K562 (cell line): ENCODE measurements at regions not wholly inside any gene's neighbourhood (a gene's known extent, or its start where the extent isn't known, plus 50 kb on each side); places are given as distances from the start of the nearest gene placed in this dataset.

Source experiments
- ATAC-seq: fragments of 200-7000 bp; cut with Tn5 transposase; 3 replicates; pipeline ENCODE4 v1.9.1; 2020; ENCODE audit warnings: moderate library complexity
- BruUV-seq: library from RNA; stranded (reverse); fragments of 400-500 nt; replicated peaks from 2 replicates; lab custom pipeline; 2021; lab: Mats Ljungman, UMichigan
- CTCF ChIA-PET: fragments of 300-600 bp; formaldehyde crosslinking; extraction: SDS; loops from one replicate; lab custom pipeline; 2021; ENCODE audit warnings: low intra/inter-chr PET ratio; lab: Yijun Ruan, JAX
- POLR2A ChIA-PET: fragments of 300-600, 350-650 bp; sonication (Branson Sonifier 250); formaldehyde crosslinking; extraction: SDS; loops from one replicate; lab custom pipeline; 2021; ENCODE audit warnings: antibody characterized with exemption, inconsistent platforms; lab: Yijun Ruan, JAX
- DNase-seq, 4 experiments: peaks; one replicate each; pipeline versions ENCODE4 v3.0.0 to v3.0.0-alpha.2; 2011 to 2018; ENCODE audit warnings: low spot score in 3 of 4, mixed read lengths in 3 of 4; ENCODE audit errors: extremely low read depth in 1 of 4
- FAIRE-seq: peaks from 2 replicates; lab custom pipeline; 2011; peaks lifted over from hg19 to GRCh38; lab: Jason Lieb, UNC
- H2AFZ ChIP-seq: 2 replicates; pipeline ENCODE4 v1.6.0; 2011; ENCODE audit warnings: low read depth, low read length, control low read depth, inconsistent platforms
- H3K27ac ChIP-seq: fragments of 200-600 bp; 3 replicates; pipeline ENCODE4 v1.8.0; 2011; ENCODE audit warnings: low read depth, mild to moderate bottlenecking, control low read depth, inconsistent platforms, low read length, moderate library complexity, mixed read lengths; ENCODE audit errors: extremely low read depth
- H3K27me3 ChIP-seq, 2 experiments: fragments of 300-600 bp in 1 of 2; 2 replicates in 1 of 2; 3 replicates in 1 of 2; pipeline versions ENCODE4 v1.6.0 to v1.8.0; 2011; ENCODE audit warnings: inconsistent platforms in 2 of 2, low read length in 2 of 2, mild to moderate bottlenecking in 1 of 2, mixed read lengths in 1 of 2, moderate library complexity in 1 of 2; ENCODE audit not compliant: control insufficient read depth in 2 of 2, insufficient read depth in 2 of 2
- H3K36me3 ChIP-seq: fragments of 300-600 bp; 3 replicates; pipeline ENCODE4 v1.8.0; 2011; ENCODE audit warnings: mild to moderate bottlenecking, low read length, inconsistent platforms; ENCODE audit not compliant: control insufficient read depth, insufficient read depth
- H3K4me1 ChIP-seq, 2 experiments: fragments of 200-600 bp in 1 of 2; replicated peaks in 1 of 2; 2 replicates in 1 of 2; 3 replicates in 1 of 2; pipeline versions ENCODE4 v1.5.1 to v1.8.0; 2011; ENCODE audit warnings: inconsistent platforms in 2 of 2, low read length in 2 of 2, mild to moderate bottlenecking in 1 of 2, mixed read lengths in 1 of 2, moderate library complexity in 1 of 2; ENCODE audit not compliant: control insufficient read depth in 2 of 2, insufficient read depth in 2 of 2
- H3K4me2 ChIP-seq: 2 replicates; pipeline ENCODE4 v1.6.1; 2011; ENCODE audit warnings: low read length, control low read depth, inconsistent platforms, mixed read lengths; ENCODE audit not compliant: insufficient read depth
- H3K4me3 ChIP-seq: fragments of 200-600 bp; sonication (generic), shearing (Covaris generic); 2 replicates; pipeline ENCODE4 v1.5.1; 2016; ENCODE audit warnings: control low read depth, inconsistent platforms
- H3K79me2 ChIP-seq: fragments of 200-600 bp; 3 replicates; pipeline ENCODE4 v1.8.0; 2011; ENCODE audit warnings: low read length, inconsistent platforms; ENCODE audit not compliant: control insufficient read depth, insufficient read depth
- H3K9ac ChIP-seq, 2 experiments: 2 replicates each; pipeline versions ENCODE4 v1.6.0 to v1.6.1; 2011; ENCODE audit warnings: low read depth in 2 of 2, low read length in 2 of 2, control low read depth in 1 of 2, inconsistent platforms in 1 of 2, mild to moderate bottlenecking in 1 of 2, mixed read lengths in 1 of 2; ENCODE audit not compliant: insufficient read depth in 1 of 2
- H3K9me1 ChIP-seq: one replicate; pipeline ENCODE4 v1.6.0; 2011; ENCODE audit warnings: inconsistent platforms, mild to moderate bottlenecking, low read length, moderate library complexity; ENCODE audit not compliant: control insufficient read depth, insufficient read depth
- H3K9me3 ChIP-seq: replicated peaks from 2 replicates; pipeline ENCODE4 v1.5.1; 2011; ENCODE audit warnings: low read depth, low read length, inconsistent platforms; ENCODE audit not compliant: control insufficient read depth, insufficient read depth
- H4K20me1 ChIP-seq: replicated peaks from 2 replicates; pipeline ENCODE4 v1.6.1; 2011; ENCODE audit warnings: low read length, inconsistent platforms, mixed read lengths; ENCODE audit not compliant: control insufficient read depth, insufficient read depth
- ARID3B ChIP-seq: fragments of 250-450 bp; sonication (Bioruptor Pico); IDR thresholded peaks from 2 replicates; pipeline ENCODE4 v1.4.0; 2020; ENCODE audit warnings: borderline replicate concordance
- BMI1 ChIP-seq: fragments of 150-350 bp; IDR thresholded peaks from 2 replicates; pipeline ENCODE4 v1.6.1; 2014; ENCODE audit warnings: low read length
- CBFB ChIP-seq: sonication (generic); formaldehyde crosslinking; IDR thresholded peaks from 2 replicates; pipeline ENCODE4 v1.4.0; 2020; ENCODE audit warnings: mild to moderate bottlenecking, missing genetic modification reagents
- CREB1 ChIP-seq, 2 experiments: sonication (generic) in 1 of 2; formaldehyde crosslinking in 1 of 2; IDR thresholded peaks; 2 replicates each; pipeline versions ENCODE4 v1.6.1 to v1.8.0; 2012 to 2022; ENCODE audit warnings: inconsistent platforms in 1 of 2, mild to moderate bottlenecking in 1 of 2, missing genetic modification reagents in 1 of 2, moderate library complexity in 1 of 2
- ESRRB ChIP-seq: fragments of 250-450 bp; sonication (Bioruptor Pico); IDR thresholded peaks from 2 replicates; pipeline ENCODE4 v1.5.0; 2020; ENCODE audit warnings: mild to moderate bottlenecking, moderate library complexity, borderline replicate concordance
- HES1 ChIP-seq: fragments of 450-650 bp; IDR thresholded peaks from 2 replicates; pipeline ENCODE4 v1.6.1; 2016; ENCODE audit warnings: low read depth, mild to moderate bottlenecking, moderate library complexity
- LCOR ChIP-seq: sonication (generic); formaldehyde crosslinking; IDR thresholded peaks from 2 replicates; pipeline ENCODE4 v1.8.0; 2022; ENCODE audit warnings: mild to moderate bottlenecking, missing genetic modification reagents
- MCM3 ChIP-seq: fragments of 450-650 bp; IDR thresholded peaks from 2 replicates; pipeline ENCODE4 v1.6.1; 2016
- NFE2L1 ChIP-seq: fragments of 450-650 bp; IDR thresholded peaks from 2 replicates; pipeline ENCODE4 v1.6.1; 2016; ENCODE audit warnings: missing genetic modification characterization, low read depth, mild to moderate bottlenecking, missing compliant biosample characterization, moderate library complexity, borderline replicate concordance
- PATZ1 ChIP-seq: fragments of 250-450 bp; sonication (Bioruptor Pico); IDR thresholded peaks from 2 replicates; pipeline ENCODE4 v1.5.0; 2020; ENCODE audit warnings: mild to moderate bottlenecking, borderline replicate concordance
- POLR2H ChIP-seq: IDR thresholded peaks from 2 replicates; pipeline ENCODE4 v1.6.1; 2016; ENCODE audit warnings: missing genetic modification characterization, low read depth, mild to moderate bottlenecking, control low read depth, missing compliant biosample characterization, moderate library complexity
- PTTG1 ChIP-seq: fragments of 450-650 bp; IDR thresholded peaks from 2 replicates; pipeline ENCODE4 v1.6.1; 2016; ENCODE audit warnings: low read depth, mild to moderate bottlenecking, missing genetic modification characterization, missing compliant biosample characterization
- STAG1 ChIP-seq: sonication (generic); formaldehyde crosslinking; IDR thresholded peaks from 2 replicates; pipeline ENCODE4 v1.5.0; 2020; ENCODE audit warnings: missing genetic modification reagents, borderline replicate concordance
- TCF7L2 ChIP-seq: fragments of 150-350 bp; IDR thresholded peaks from 2 replicates; pipeline ENCODE4 v1.6.1; 2016; ENCODE audit warnings: low read depth, mild to moderate bottlenecking, low read length, moderate library complexity
- TEAD1 ChIP-seq, 2 experiments: fragments of 450-650 bp in 1 of 2; sonication (generic) in 1 of 2; formaldehyde crosslinking; IDR thresholded peaks; 2 replicates each; pipeline versions ENCODE4 v1.4.0 to v1.8.0; 2020 to 2022; ENCODE audit warnings: mild to moderate bottlenecking in 2 of 2, missing genetic modification reagents in 1 of 2
- TSC22D4 ChIP-seq: fragments of 450-650 bp; IDR thresholded peaks from 2 replicates; pipeline ENCODE4 v1.6.1; 2016; ENCODE audit warnings: missing genetic modification characterization, missing biosample characterization, control low read depth
- ZNF143 ChIP-seq: sonication (generic); formaldehyde crosslinking; IDR thresholded peaks from 2 replicates; pipeline ENCODE4 v1.9.0; 2022; ENCODE audit warnings: mild to moderate bottlenecking, missing genetic modification reagents
- ZNF431 ChIP-seq: sonication (generic); formaldehyde crosslinking; IDR thresholded peaks from 2 replicates; pipeline ENCODE4 v1.8.0; 2022; ENCODE audit warnings: mild to moderate bottlenecking, missing genetic modification reagents
- ZNF830 ChIP-seq: fragments of 250-450 bp; sonication (Bioruptor Pico); IDR thresholded peaks from 2 replicates; pipeline ENCODE4 v1.5.0; 2021; ENCODE audit warnings: mild to moderate bottlenecking
- WGBS: fragments of 100-300 bp; shearing (Covaris generic); methylation state at CpG from one replicate; pipeline ENCODE4 v1.1.6; 2016; ENCODE audit warnings: low coverage, mixed read lengths; ENCODE audit not compliant: insufficient coverage; ENCODE audit errors: missing lambda C conversion rate; 5-methylcytosine and 5-hydroxymethylcytosine counted together
- in situ Hi-C: fragments of 300-500 bp; cut with MboI; formaldehyde crosslinking; loops from 4 replicates; pipeline ENCODE4 v1.15.0; 2018; ENCODE audit warnings: inconsistent platforms, mixed read lengths
- intact Hi-C: fragments of 100-400 bp; cut with micrococcal nuclease; formaldehyde crosslinking; loops from 2 replicates; pipeline ENCODE4 v1.14.2; 2022

- intact Hi-C loops, result no loop called here
- no peaks in the 10 kb centered on the region for H3K9me1 ChIP-seq
- H3K4me3 ChIP-seq, result no peak overlapping the region
- H3K27ac ChIP-seq, result no peak overlapping the region
- ATAC-seq (no peak), DNase-seq (no peak), FAIRE-seq (no peak)
- TF ChIP-seq PATZ1 (CRISPR knock-in tag) (no peak), STAG1 (CRISPR knock-in tag) (no peak), PTTG1 (no peak), TCF7L2 (no peak), MCM3 (no peak), ESRRB (no peak), CBFB (CRISPR knock-in tag) (no peak), ARID3B (CRISPR knock-in tag) (no peak), POLR2H (tag) (no peak), CREB1 (IDR thresholded peaks at IDR 0.05) (no peak), CREB1 (CRISPR knock-in tag; IDR thresholded peaks at IDR 0.05) (no peak), TSC22D4 (tag) (no peak), HES1 (no peak), BMI1 (no peak), TEAD1 (CRISPR knock-in tag; IDR thresholded peaks at IDR 0.05) (no peak), ZNF431 (CRISPR knock-in tag) (no peak), ZNF143 (CRISPR knock-in tag) (no peak), LCOR (CRISPR knock-in tag) (no peak), ZNF830 (no peak), NFE2L1 (tag) (no peak)
- in situ Hi-C loops, result no loop called here
- ChIA-PET CTCF (no interaction called here), POLR2A (interaction anchor here (0.7 to 1.6 kb wide), 2 partner anchors 10 to 15 kb away, joined by 3 to 4 read pairs; no protein-coding TSS in a partner anchor)
- H4K20me1 ChIP-seq, result no peaks in the 10 kb centered on the region
- H2AFZ ChIP-seq, result no peak overlapping the region
- H3K27me3 ChIP-seq, result no peaks in the 10 kb centered on the region
- H3K4me1 ChIP-seq, result no peaks in the 10 kb centered on the region
- no peak overlapping the region for H3K9ac ChIP-seq
- WGBS, result 18% methylated on average over 1 of the region's 1 CpG
- H3K36me3 ChIP-seq, result no peaks in the 10 kb centered on the region
- no peak overlapping the region for H3K4me2 ChIP-seq
- no peaks in the 10 kb centered on the region for H3K79me2 ChIP-seq
- H3K9me3 ChIP-seq, result peaks cover 6% of the 10 kb centered on the region; the same call in 1 of the 2 replicates
- BruUV-seq, result no TSS peak
Measured at GRCh38 chr18:2433366-2433765, 137.9 kb downstream of the METTL4 start.
